GM13977 (cell line): ENCODE measurements at regions not wholly inside any gene's neighbourhood (a gene's known extent, or its start where the extent isn't known, plus 50 kb on each side); places are given as distances from the start of the nearest gene placed in this dataset.

Experiments used
- DNase-seq: peaks from one replicate; pipeline ENCODE4 v3.0.0; 2012; ENCODE audit warnings: low spot score
- CTCF ChIP-seq: IDR thresholded peaks from 2 replicates; pipeline ENCODE4 v1.5.1; 2012; ENCODE audit warnings: mild to moderate bottlenecking, control low read depth; ENCODE audit not compliant: insufficient read depth; ENCODE audit errors: extremely low read depth, missing control alignments
- in situ Hi-C: fragments of 300-500 bp; cut with MboI; formaldehyde crosslinking; loops from one replicate; pipeline ENCODE4 v1.12.0; 2022; ENCODE audit warnings: low sequenced_read_pairs, low pct_unique_long_range_greater_than_20kb, mixed read lengths, inconsistent platforms; ENCODE audit not compliant: unreplicated experiment

DNA sequence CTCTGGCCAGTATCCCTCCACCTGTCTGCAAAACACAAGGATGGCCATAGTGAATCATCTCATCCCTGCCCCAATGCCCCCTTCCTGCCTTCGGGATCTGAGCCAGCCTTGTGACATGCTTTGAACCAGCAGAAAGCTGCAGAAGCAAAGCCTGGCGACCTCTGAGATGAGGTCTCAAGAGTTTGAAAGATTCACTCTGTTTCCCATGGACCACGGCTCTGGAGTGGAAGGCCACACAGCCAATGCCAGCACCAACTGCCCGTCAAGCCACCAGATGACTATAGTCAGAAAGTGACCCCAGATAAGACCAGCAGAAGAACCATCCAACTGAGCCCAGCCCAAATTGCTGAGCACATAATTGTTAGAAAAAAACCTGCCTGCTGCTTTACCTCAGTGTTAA lies 193.9 kb upstream of the PPP2R2D start:
- DNase-seq, result no peak
- in situ Hi-C loops, result no loop called here
- no peak for TF ChIP-seq CTCF

DNA sequence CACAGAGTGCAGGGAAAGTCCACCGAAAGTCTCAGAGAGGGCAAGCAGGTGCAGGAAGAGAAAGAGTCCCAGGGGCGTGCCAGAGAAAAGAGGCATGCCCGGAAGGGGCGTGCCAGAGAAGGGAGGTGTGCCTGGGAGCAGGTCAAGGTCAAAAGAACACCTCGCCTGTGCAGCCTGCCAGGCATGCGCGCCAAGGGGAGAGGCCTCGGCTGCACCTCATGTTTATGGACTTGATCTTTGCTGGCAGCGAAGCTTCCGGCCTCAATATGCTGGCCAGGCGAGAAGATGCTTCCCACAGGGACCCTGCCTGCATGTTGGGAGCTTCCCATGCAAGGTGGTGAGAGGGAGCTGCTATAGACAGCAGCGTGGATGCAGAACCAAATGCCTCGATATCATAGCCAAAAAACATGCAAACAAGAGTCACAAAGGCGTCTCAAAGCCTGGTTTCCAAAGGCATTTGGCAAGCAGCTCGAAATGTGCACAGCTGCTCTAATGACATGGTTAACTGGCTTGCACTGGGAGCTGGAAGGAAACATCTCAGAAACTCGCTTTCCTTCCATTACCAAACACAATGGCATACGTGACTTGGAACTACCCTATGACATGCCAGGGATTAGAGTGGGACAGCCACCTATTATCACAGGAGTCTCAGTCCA lies 192.5 kb upstream of the PPP2R2D start:
- no peak for DNase-seq
- in situ Hi-C loops, result no loop called here
- TF ChIP-seq CTCF, result no peak

GRCh38 chr10:131710142-131710861 lies 190.5 kb upstream of the PPP2R2D start:
- DNase-seq, result no peak
- no peak for TF ChIP-seq CTCF
- in situ Hi-C loops, result no loop called here

DNA sequence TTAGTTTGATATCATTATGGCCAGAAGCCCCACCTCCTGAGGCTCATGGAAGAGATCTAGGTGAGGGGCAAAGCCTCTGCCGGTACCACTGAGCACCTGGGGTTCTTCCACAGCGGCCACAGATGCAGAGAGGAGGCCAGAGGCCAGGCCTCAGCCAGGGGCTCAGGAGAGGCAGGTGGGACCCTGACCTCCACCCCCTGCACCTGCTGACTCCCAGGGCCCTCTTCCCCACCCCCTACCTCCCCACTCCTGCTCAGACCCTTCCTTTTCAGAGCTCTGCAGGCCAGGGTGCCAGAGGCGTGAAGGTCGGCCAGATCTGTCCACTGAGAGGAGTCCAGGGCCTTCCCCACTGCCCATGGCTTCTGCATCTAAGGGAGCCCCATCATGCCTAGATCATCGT lies 178.7 kb upstream of the PPP2R2D start:
- TF ChIP-seq CTCF, result no peak
- no peak for DNase-seq
- in situ Hi-C loops, result no loop called here

- TF ChIP-seq CTCF, result no peak
- no peak for DNase-seq
- in situ Hi-C loops, result no loop called here
Measured at GRCh38 chr10:131722525-131723264, 178.1 kb upstream of the PPP2R2D start.

- no peak for TF ChIP-seq CTCF
- no peak for DNase-seq
- in situ Hi-C loops, result no loop called here
Measured at GRCh38 chr10:131723297-131724168, 177.3 kb upstream of the PPP2R2D start.
